Hepatocyte (in vitro differentiated cells): ENCODE measurements at regions not wholly inside any gene's neighbourhood (a gene's known extent, or its start where the extent isn't known, plus 50 kb on each side); places are given as distances from the start of the nearest gene placed in this dataset.

ENCODE experiments used
- DNase-seq: peaks from one replicate; pipeline ENCODE4 v3.0.0-alpha.2; 2016; ENCODE audit warnings: low spot score
- H2AFZ ChIP-seq: fragments of 200-600 bp; sonication (generic); 2 replicates; pipeline ENCODE4 v1.6.0; 2016; ENCODE audit warnings: antibody characterized with exemption, mild to moderate bottlenecking
- H3K27ac ChIP-seq: fragments of 200-600 bp; sonication (generic); 2 replicates; pipeline ENCODE4 v1.5.1; 2016; ENCODE audit warnings: mild to moderate bottlenecking
- H3K27me3 ChIP-seq: fragments of 200-600 bp; sonication (generic); 2 replicates; pipeline ENCODE4 v1.6.1; 2016
- H3K36me3 ChIP-seq: fragments of 200-600 bp; sonication (generic); replicated peaks from 2 replicates; pipeline ENCODE4 v1.5.1; 2016; ENCODE audit warnings: low read depth; ENCODE audit not compliant: insufficient read depth
- H3K4me1 ChIP-seq: fragments of 200-600 bp; sonication (generic); 2 replicates; pipeline ENCODE4 v1.5.1; 2016; ENCODE audit warnings: mild to moderate bottlenecking, moderate library complexity; ENCODE audit not compliant: insufficient read depth
- H3K4me2 ChIP-seq: fragments of 200-600 bp; sonication (generic); 2 replicates; pipeline ENCODE4 v1.6.0; 2016
- H3K4me3 ChIP-seq: fragments of 200-600 bp; sonication (generic); 2 replicates; pipeline ENCODE4 v1.5.1; 2016; ENCODE audit warnings: mild to moderate bottlenecking
- H3K79me2 ChIP-seq: fragments of 200-600 bp; sonication (generic); 2 replicates; pipeline ENCODE4 v1.6.0; 2017; ENCODE audit warnings: mild to moderate bottlenecking
- H3K9me2 ChIP-seq: fragments of 200-600 bp; sonication (generic); replicated peaks from 2 replicates; pipeline ENCODE4 v1.6.0; 2017; ENCODE audit warnings: mild to moderate bottlenecking; ENCODE audit not compliant: insufficient read depth
- H3K9me3 ChIP-seq: fragments of 200-600 bp; sonication (generic); 2 replicates; pipeline ENCODE4 v1.5.1; 2016; ENCODE audit warnings: low read depth, mild to moderate bottlenecking
- H4K20me1 ChIP-seq: fragments of 200-600 bp; sonication (generic); 2 replicates; pipeline ENCODE4 v1.6.0; 2016; ENCODE audit warnings: mild to moderate bottlenecking; ENCODE audit not compliant: insufficient read depth, poor library complexity, severe bottlenecking
- EZH2 ChIP-seq: fragments of 200-600 bp; sonication (generic); IDR thresholded peaks from 2 replicates; pipeline ENCODE4 v1.6.1; 2016; ENCODE audit warnings: antibody characterized with exemption, mild to moderate bottlenecking, borderline replicate concordance
- EZH2phosphoT487 ChIP-seq: fragments of 200-600 bp; sonication (generic); IDR thresholded peaks from one replicate; pipeline ENCODE4 v1.6.1; 2018; ENCODE audit warnings: antibody characterized with exemption, mild to moderate bottlenecking, low read depth, moderate library complexity; ENCODE audit not compliant: unreplicated experiment, severe bottlenecking
- WGBS: methylation state at CpG from one replicate; pipeline ENCODE4 v1.1.6; 2016; ENCODE audit warnings: low lambda C conversion rate; ENCODE audit errors: missing lambda C conversion rate; 5-methylcytosine and 5-hydroxymethylcytosine counted together
- TF ChIP-seq, protein P1 (sequence below): fragments of 200-600 bp; sonication (generic); IDR thresholded peaks from 2 replicates; pipeline ENCODE4 v1.5.1; 2016; ENCODE audit warnings: antibody characterized with exemption, mild to moderate bottlenecking; ENCODE audit not compliant: poor library complexity

DNA sequence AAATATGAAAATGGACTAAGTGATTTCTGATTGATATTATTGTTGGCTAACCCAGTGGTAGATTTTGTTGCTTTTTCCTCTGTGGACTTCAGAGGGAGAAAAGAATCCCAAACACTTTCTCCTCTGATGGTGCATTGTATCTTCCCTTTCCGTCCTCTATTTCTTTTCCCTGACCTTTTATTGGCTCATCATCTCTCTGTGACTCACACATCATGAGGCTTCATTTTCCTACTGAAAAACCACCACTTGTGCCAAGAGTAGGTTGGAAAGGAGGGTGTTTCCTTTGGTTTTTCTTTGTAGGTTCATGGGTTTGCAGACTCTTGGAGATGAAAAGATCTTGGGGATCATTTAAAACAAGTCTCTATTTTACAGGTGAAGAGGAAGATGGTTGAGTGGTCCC lies 311.7 kb upstream of the JAG1 start:
- Histone ChIP-seq H3K27ac (no peak overlapping the region), H3K36me3 (no peaks in the 10 kb centered on the region), H2AFZ (no peak overlapping the region), H3K79me2 (no peaks in the 10 kb centered on the region), H3K9me3 (no peaks in the 10 kb centered on the region), H3K4me1 (no peaks in the 10 kb centered on the region), H3K9me2 (no peaks in the 10 kb centered on the region), H3K4me3 (no peak overlapping the region), H4K20me1 (no peaks in the 10 kb centered on the region), H3K27me3 (no peaks in the 10 kb centered on the region), H3K4me2 (no peak overlapping the region)
- WGBS, result 33% methylated on average over 1 of the region's 1 CpG
- TF ChIP-seq, protein P1, sequence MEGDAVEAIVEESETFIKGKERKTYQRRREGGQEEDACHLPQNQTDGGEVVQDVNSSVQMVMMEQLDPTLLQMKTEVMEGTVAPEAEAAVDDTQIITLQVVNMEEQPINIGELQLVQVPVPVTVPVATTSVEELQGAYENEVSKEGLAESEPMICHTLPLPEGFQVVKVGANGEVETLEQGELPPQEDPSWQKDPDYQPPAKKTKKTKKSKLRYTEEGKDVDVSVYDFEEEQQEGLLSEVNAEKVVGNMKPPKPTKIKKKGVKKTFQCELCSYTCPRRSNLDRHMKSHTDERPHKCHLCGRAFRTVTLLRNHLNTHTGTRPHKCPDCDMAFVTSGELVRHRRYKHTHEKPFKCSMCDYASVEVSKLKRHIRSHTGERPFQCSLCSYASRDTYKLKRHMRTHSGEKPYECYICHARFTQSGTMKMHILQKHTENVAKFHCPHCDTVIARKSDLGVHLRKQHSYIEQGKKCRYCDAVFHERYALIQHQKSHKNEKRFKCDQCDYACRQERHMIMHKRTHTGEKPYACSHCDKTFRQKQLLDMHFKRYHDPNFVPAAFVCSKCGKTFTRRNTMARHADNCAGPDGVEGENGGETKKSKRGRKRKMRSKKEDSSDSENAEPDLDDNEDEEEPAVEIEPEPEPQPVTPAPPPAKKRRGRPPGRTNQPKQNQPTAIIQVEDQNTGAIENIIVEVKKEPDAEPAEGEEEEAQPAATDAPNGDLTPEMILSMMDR, result no peak
- TF ChIP-seq EZH2 (no peak), EZH2phosphoT487 (no peak)
- DNase-seq, result no peak

DNA sequence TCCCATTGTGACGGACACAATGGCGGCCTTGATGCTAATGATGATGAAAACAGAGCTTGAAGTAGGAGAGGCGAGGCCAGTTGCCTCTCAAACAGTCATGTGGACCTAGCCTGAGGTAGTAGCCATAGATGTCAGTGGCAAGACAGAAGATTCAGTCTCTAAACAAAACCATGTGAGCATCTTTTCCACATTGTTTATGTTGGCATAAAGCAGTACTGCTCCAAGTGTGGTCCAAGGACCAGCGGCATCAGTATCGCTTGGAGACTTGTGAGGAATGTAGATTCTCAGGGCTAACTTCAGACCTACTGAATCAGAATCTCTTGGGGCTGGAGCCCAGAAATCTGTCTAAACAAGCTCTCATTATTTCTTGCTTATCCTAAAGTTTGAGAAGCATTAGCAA lies 312.8 kb upstream of the JAG1 start:
- H4K20me1 ChIP-seq, result no peaks in the 10 kb centered on the region
- no peak overlapping the region for H3K4me3 ChIP-seq
- H2AFZ ChIP-seq, result no peak overlapping the region
- no peak overlapping the region for H3K27ac ChIP-seq
- H3K9me2 ChIP-seq, result no peaks in the 10 kb centered on the region
- H3K4me1 ChIP-seq, result no peaks in the 10 kb centered on the region
- H3K36me3 ChIP-seq, result no peaks in the 10 kb centered on the region
- no peaks in the 10 kb centered on the region for H3K9me3 ChIP-seq
- H3K4me2 ChIP-seq, result no peak overlapping the region
- 92% methylated on average over 5 of the region's 5 CpGs for WGBS
- DNase-seq, result no peak
- no peaks in the 10 kb centered on the region for H3K27me3 ChIP-seq
- H3K79me2 ChIP-seq, result no peaks in the 10 kb centered on the region
- TF ChIP-seq EZH2phosphoT487, result no peak

- DNase-seq, result no peak
- no peak overlapping the region for H3K4me2 ChIP-seq
- H2AFZ ChIP-seq, result no peak overlapping the region
- H3K79me2 ChIP-seq, result no peaks in the 10 kb centered on the region
- no peaks in the 10 kb centered on the region for H3K36me3 ChIP-seq
- 75% methylated on average over 5 of the region's 5 CpGs for WGBS
- no peaks in the 10 kb centered on the region for H4K20me1 ChIP-seq
- no peaks in the 10 kb centered on the region for H3K9me2 ChIP-seq
- H3K27me3 ChIP-seq, result no peaks in the 10 kb centered on the region
- H3K4me1 ChIP-seq, result no peaks in the 10 kb centered on the region
- TF ChIP-seq EZH2 (no peak), EZH2phosphoT487 (no peak)
- TF ChIP-seq, protein P1, result no peak
- H3K4me3 ChIP-seq, result no peak overlapping the region
- H3K27ac ChIP-seq, result no peak overlapping the region
- H3K9me3 ChIP-seq, result no peaks in the 10 kb centered on the region
Observed at GRCh38 chr20:10987651-10988383, 314.0 kb upstream of the JAG1 start.

GRCh38 chr20:10990625-10991382 lies 317.0 kb upstream of the JAG1 start:
- no peak overlapping the region for H3K4me2 ChIP-seq
- H2AFZ ChIP-seq, result no peak overlapping the region
- no peaks in the 10 kb centered on the region for H4K20me1 ChIP-seq
- no peaks in the 10 kb centered on the region for H3K36me3 ChIP-seq
- no peaks in the 10 kb centered on the region for H3K9me2 ChIP-seq
- TF ChIP-seq, protein P1, result no peak
- TF ChIP-seq EZH2phosphoT487 (no peak), EZH2 (no peak)
- no peaks in the 10 kb centered on the region for H3K9me3 ChIP-seq
- no peak for DNase-seq
- no peaks in the 10 kb centered on the region for H3K27me3 ChIP-seq
- H3K27ac ChIP-seq, result no peak overlapping the region
- H3K4me1 ChIP-seq, result no peaks in the 10 kb centered on the region
- no peaks in the 10 kb centered on the region for H3K79me2 ChIP-seq
- no peak overlapping the region for H3K4me3 ChIP-seq
- WGBS, result 94% methylated on average over 3 of the region's 3 CpGs
